Ureter (tissue), 1 donor: ENCODE measurements at regions not wholly inside any gene's neighbourhood (a gene's known extent, or its start where the extent isn't known, plus 50 kb on each side); places are given as distances from the start of the nearest gene placed in this dataset.

ENCODE experiments used
- DNase-seq: peaks from one replicate; pipeline ENCODE4 v3.0.0-alpha.2; 2020; ENCODE audit warnings: low spot score
- donor health status: DM: yes; HTN: yes; CAD: no.

- no peak for DNase-seq
Observed at GRCh38 chr20:39641423-39641822, 679.3 kb downstream of the DHX35 start.

- DNase-seq, result no peak
Observed at GRCh38 chr20:39640147-39640546, 678.0 kb downstream of the DHX35 start.

- no peak for DNase-seq
Observed at GRCh38 chr20:39638731-39639130, 676.6 kb downstream of the DHX35 start.

GRCh38 chr20:39633689-39634088 is 671.5 kb downstream of the DHX35 start:
- DNase-seq, result no peak

- DNase-seq, result no peak
Observed at GRCh38 chr20:39632757-39633156, 670.6 kb downstream of the DHX35 start.

- no peak for DNase-seq
Observed at GRCh38 chr20:39632176-39632575, 670.0 kb downstream of the DHX35 start.

- no peak for DNase-seq
Observed at GRCh38 chr20:39631557-39631956, 669.4 kb downstream of the DHX35 start.

- DNase-seq, result no peak
Observed at GRCh38 chr20:39630215-39630908, 668.2 kb downstream of the DHX35 start.

GRCh38 chr20:39627765-39628164 is 665.6 kb downstream of the DHX35 start:
- DNase-seq, result no peak

GRCh38 chr20:39624316-39624715 is 662.2 kb downstream of the DHX35 start:
- DNase-seq, result no peak

- no peak for DNase-seq
Observed at GRCh38 chr20:39623584-39624234, 661.6 kb downstream of the DHX35 start.

- no peak for DNase-seq
Observed at GRCh38 chr20:39619271-39619785, 657.2 kb downstream of the DHX35 start.

GRCh38 chr20:39611901-39612300 is 649.8 kb downstream of the DHX35 start:
- no peak for DNase-seq

- DNase-seq, result no peak
Observed at GRCh38 chr20:39607141-39607540, 645.0 kb downstream of the DHX35 start.

GRCh38 chr20:39605908-39606307 is 643.8 kb downstream of the DHX35 start:
- no peak for DNase-seq

GRCh38 chr20:39605361-39605760 is 643.2 kb downstream of the DHX35 start:
- DNase-seq, result no peak

- no peak for DNase-seq
Observed at GRCh38 chr20:39603219-39603618, 641.1 kb downstream of the DHX35 start.

- no peak for DNase-seq
Observed at GRCh38 chr20:39602649-39603048, 640.5 kb downstream of the DHX35 start.

GRCh38 chr20:39600871-39601270 is 638.7 kb downstream of the DHX35 start:
- DNase-seq, result no peak

- DNase-seq, result no peak
Observed at GRCh38 chr20:39600156-39600555, 638.0 kb downstream of the DHX35 start.

GRCh38 chr20:39596554-39596953 is 634.4 kb downstream of the DHX35 start:
- no peak for DNase-seq

GRCh38 chr20:39592371-39592770 is 630.2 kb downstream of the DHX35 start:
- DNase-seq, result no peak

- DNase-seq, result no peak
Observed at GRCh38 chr20:39588148-39588757, 626.1 kb downstream of the DHX35 start.
